Dermis microvascular lymphatic vessel endothelial cell (primary cell): ENCODE measurements at regions not wholly inside any gene's neighbourhood (a gene's known extent, or its start where the extent isn't known, plus 50 kb on each side); places are given as distances from the start of the nearest gene placed in this dataset.

ENCODE experiments used
- DNase-seq, 2 donors: peaks; one replicate each; pipeline versions ENCODE4 v3.0.0 to v3.0.0-alpha.2; 2010; ENCODE audit warnings: low read depth in 2 of 2

DNA sequence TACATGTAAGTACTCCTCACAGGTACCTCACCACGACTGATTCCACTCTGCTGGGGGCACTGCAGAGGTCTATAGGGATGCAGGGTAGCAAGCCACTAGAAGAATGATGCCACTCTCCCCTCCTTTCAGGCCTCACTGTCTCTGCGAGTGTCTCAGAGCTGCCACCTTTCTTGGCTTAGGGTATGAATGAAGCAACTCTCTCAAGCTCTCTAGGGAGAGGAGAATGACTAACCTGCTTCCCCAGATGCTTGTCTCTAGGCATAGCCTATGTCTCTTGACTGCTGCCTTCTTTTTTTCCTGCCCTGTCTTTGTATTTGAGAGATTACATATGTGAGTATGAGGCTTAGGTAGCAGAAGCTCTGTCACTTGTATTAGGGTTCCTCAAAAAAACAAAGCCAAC, 566.5 kb upstream of the ATP2B1 start:
- DNase-seq = no peak

DNA sequence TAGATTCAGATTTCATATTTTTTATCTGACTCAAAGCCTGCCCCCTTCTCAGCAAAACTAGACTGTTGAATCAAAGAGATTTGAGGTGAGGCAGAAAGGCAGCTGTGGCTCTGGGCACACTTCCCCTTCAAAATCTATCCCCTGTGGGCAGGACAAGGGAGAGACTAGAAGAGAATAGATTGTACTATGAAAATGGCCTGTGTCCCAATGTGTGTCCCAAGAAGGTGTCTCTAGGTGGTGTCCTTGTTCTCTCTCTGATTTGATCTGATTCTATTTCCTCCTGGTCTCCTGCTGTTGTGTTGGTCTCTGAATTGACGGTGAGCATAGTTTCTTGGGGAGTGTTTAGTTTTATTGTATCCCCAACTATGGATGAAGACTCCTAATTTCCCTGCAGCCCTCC, 565.8 kb upstream of the ATP2B1 start:
- DNase-seq = peak in 1 of 2 donors; percentile 12

DNA sequence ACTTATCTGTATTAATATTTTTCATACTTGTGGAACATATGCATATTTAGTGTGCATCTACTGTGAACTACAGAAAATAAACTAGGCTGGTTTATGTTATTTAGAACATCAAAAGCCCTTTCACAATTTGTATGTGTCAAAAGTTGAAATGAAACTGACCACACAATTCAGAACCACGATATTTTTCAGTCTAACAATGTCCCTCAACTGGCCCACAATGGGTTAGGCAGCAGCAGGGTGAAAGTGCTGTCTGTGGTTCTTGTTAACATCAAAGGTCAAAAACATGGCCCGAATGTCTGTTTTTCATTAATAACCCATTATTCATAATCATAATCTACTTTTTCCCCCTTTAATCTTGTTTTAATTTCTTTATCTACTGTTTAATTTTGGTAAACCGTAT, 559.9 kb upstream of the ATP2B1 start:
- no peak for DNase-seq

DNA sequence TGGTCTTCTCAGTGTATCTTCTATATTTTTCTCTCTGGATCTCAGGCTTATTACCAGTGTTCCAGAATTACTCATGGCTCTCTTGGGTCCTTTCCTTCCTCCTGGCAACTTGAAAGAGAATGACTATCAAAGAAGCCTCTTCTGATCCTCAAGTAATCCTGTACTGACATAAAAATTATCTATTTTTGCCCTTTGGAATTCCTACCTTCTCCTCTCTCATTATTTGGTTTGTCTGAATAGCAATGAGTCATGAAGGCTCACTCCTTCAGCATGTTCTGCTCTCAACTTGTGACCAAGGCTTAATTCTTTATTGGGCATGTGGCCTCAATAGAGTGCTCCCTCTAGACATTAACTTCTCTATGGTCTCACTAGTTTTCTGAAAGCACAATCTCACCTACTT, 553.6 kb upstream of the ATP2B1 start:
- no peak for DNase-seq

DNA sequence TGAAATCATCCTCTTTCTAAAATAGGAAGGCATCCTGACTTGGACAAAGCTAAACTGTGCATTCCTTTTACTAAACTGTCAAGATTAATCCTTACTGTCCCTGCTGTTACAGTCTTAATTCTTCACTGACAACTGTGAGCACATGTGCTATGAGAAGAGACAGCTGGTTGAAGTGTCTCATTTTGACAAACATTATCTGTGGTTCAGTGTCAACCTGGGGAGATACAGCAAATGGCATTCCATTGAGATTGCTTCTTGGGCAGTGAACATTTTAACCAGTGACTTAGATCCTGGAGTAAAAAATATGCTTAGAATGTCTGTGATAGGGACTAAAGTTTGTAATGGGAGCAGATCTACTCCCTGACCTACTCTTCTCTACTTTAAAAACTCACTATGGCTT, 552.6 kb upstream of the ATP2B1 start:
- DNase-seq = no peak

DNA sequence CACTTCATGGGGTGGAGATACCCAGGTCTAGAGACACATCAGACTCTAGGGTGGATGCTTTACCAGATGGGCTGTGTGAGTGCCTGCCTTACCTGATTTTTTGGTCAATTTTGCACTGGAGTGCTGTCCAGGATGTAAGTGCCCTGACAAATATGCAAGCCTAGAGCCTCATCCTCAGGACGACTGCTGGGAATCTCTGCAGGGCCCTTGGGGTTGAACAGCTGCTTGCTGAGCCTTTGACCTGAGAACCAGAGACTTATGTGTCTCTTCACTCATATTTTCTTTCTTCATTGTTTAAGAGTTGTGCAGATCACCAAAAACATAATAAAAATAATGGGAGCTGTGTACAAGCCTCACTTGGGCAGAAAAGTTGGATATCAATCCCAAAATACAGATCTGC, 551.5 kb upstream of the ATP2B1 start:
- DNase-seq = no peak

DNA sequence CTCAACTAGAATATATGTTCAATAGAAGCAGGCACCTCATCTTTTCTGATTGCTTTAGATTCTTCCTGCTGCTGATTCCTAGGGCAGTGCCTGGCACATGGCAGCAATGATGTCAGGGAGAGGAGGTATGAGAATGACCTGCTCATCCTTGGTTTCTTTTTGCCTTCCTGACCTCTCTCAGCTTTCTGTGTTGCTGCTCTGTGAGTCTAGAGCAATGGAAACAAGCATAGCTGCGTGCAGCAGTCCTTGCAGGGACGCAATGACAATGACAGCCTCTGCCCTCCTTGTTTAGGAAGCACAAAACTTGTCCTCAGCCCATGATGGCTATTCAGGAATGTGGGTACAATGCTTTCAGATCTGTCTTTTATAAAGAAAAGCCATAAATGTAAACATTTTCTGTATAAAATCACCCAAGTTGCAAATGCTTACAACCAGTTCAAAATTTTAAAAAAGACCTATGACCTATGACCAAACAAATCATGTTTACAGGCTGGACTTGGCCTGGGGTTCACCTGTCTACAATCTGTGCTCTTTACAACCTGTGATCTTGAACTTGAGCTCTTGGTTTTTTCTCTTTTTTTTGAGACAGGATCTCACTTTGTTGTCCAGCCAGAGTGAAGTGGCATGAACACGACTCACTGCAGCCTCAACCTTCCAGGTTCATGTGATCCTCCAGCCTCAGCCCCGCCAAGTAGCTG, 549.4 kb upstream of the ATP2B1 start:
- no peak for DNase-seq

DNA sequence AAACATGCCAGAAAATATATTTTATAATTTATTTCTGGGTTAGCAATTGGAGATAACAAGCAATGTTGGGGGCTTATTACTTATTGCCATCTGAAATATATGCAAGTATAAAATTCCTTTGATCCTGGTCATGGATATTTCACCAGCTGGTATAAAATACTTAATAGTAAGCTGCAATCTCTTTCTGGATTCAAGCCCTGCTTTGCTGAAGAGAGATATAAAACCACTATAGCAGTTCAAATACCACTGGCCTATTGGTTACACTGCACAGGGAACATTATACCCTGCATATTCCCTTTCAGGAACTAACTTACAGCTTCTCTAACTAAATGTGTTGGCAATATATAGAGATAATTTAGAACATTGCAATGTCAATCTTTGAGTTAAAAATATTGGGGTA, 546.2 kb upstream of the ATP2B1 start:
- no peak for DNase-seq

DNA sequence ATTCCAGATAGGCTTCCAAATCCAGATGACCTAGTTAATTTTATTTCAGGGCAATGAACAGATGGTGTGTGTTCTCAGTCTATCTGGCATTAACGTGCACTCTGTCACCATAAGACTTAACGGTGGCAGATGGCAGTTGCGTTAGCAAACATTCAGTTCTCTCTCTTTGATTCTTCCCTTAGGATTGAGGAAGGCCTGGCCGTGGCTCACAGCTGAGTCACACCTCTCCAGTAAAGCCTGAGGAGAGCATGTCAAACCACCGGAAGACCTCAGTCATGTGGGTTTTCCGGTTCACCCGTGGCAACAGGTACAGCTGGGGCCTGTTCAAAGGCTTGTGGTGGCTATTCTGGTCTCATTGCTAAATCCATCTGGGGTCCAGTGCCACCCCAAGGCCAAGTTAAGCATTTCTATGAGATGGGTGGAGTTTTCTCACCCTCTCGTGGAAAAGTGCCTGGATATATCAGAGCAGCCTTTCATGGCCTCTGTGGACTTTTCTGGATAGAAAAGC, 545.1 kb upstream of the ATP2B1 start:
- DNase-seq = peak; percentile 51 to 99

DNA sequence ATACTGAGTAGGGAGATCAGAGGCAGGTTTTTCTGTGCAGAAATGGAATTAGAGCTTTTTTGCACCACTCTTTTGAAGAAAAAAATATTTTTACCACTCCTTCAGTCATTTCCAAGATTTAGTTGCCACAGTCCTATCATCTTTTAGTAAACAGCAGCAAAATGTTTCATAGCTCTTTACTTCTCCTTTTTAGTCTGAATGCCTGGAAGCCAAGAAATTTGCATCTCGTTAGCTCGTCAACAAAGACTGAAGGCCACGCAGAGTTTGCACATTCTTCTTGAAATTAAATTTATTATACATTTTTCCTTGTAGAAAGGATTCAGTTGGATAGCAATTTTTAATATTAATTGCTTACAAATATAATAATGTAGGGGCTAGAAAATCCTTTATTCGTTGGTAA, 544.5 kb upstream of the ATP2B1 start:
- no peak for DNase-seq

DNA sequence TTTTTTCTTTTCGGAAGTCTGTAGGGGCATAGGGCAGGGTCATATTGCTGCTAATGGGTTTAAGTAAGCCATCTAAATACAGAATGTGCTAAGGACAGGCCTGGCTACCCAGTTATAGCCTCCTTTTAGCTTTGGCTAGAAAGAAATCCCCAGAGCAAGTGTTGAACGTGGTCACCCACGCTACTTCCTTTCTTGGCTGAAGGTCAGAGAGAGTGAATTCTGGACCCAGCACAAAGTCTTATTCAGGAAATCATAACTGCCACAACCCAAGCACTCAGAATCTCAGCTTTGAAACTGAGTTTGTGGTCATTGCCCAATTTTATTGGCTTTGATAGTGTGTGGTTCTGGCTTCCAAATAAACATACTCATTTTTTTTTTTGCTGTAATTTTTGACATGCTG, 542.1 kb upstream of the ATP2B1 start:
- peak in 1 of 2 donors; percentile 60 for DNase-seq

DNA sequence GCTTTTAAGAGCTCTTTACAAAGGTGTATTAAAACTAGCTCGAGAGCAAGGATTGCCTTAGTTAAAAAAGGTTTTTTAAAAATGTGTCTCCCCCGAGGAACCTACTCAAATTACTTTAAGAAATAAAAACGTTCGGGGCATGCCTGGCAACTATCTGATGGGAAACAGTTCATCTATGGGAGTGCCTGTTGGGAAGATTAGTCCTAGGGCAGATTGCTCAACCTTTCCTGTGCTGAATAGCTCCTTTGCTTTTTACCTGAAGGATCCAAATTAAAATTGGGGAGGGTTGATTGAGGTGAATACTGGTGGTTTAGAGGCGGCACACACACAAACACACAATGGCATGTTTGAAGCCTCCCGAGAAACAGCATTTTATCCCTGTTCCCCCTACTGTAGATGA, 541.4 kb upstream of the ATP2B1 start:
- no peak for DNase-seq

DNA sequence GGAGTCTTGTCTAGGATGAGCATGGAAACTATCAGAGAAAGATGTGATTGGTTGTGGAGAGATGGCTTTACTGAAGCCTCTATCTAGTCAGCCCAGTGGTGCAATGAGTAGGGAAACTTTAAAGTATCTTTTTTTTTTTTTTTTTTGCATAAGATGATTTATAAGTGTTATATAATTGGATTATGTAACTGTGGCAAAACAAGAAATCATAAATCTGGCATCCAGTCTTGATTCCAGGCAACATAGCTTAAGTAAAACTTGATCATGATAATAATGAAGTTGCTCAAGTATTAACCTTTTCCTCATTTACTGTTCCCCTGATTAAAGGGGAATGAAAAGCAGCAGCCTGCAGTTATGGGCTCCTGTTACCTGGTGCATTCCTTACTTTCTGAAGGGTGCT, 538.0 kb upstream of the ATP2B1 start:
- DNase-seq = no peak

DNA sequence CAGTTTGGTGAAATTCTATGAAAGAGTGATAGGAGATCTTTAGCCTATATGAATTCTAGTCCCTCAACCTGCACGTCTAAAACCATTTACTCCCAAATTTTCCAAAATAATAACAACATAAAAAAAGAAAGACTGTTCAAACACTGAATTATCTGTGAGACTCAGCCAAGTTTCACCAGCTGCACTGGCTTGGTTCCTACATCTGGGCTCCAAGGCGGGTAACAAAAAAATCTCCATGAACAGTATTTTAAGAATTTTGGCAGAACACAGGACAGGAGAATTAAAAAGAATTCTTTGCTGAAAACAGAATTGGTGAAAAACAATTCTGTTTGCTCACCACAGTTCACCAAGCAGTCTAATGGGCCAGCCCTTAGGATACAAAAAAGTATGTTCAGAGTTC, 536.8 kb upstream of the ATP2B1 start:
- DNase-seq = no peak

DNA sequence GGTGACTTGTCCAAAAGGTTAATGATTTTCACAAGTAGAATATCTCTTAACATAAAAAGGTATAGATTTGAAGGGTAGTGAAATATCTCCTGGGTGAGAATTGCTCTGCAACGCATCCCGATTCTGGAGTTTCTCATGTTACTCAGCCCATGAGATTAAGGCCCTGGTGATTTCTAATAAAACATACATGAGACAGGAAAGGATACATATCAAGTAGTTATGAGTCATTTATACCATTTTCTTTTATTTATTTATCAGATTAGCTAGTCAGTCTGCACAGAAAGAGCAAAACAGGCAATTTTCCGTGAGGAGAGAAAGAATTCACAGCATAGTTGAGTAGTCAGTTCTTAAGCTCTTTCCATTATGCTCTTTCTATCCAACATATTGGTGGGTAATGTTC, 535.6 kb upstream of the ATP2B1 start:
- DNase-seq = peak in 1 of 2 donors; percentile 58

DNA sequence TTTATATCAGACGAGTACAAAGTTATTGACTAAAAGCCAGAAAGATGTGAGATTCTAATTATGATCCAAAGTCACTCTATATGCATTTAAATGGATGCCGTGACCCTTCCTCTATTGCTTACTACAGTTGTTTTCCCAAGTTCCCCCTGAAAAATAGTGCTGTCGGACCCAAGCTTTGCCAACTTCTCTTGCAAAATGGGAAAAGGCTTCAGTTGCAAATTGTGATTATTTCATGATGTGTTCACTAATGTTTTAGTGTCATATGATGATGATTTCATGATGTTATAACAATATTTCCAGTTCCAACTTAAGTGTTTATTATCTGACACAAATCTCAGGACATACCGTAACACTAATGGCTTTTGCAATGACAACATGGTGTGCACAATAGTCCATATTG, 534.6 kb upstream of the ATP2B1 start:
- DNase-seq = no peak

DNA sequence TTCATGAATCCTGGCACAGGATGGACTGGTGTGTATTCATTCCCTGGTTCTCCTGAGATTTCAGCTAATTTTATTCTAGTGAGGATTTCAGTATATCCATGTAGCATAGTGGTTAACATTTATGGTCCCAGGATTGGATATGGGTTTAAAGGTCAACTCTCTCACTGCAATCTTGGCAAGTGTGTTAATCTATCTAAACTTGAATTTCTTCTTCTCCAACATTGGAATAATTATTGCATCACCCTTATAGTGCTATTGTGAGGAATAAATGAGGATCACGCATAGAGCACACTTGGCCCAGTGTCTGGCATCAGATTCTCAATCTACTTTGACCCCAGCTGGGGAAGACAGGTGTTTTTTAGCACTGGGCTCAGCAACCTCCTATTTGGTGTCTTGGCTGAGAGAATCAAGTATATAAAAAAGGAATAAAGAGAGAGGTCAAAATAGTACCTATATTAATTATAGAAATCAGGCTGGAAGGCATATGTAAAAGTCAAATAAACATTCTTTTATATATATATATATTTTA, 531.2 kb upstream of the ATP2B1 start:
- no peak for DNase-seq

DNA sequence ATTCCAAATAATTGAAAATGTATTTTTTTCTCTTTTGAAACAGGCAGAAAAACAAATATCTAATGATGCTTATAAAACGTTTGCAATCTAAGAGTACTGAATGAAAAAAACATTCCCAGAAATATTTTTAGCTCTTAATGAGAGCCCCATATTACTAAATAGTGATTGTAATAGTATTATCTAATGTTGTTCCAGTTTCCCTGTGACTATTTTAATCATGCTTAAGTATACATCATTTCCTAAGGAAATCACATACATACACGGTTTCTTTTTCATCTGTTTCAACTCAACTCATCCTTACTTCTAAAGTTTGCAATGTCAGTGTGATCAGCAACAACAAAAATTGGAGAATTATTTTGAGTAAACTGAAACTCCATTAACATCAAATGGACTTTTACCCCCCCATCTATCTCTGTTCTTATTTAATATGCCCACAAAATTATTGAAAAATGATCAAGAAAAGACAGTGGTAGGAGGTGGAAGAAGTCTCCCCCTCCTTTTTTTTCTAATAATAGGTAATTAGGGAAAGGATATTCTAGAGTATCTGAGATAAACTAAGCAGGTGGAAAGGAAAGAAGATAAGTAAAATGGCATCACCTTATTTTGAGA, 530.1 kb upstream of the ATP2B1 start:
- no peak for DNase-seq

DNA sequence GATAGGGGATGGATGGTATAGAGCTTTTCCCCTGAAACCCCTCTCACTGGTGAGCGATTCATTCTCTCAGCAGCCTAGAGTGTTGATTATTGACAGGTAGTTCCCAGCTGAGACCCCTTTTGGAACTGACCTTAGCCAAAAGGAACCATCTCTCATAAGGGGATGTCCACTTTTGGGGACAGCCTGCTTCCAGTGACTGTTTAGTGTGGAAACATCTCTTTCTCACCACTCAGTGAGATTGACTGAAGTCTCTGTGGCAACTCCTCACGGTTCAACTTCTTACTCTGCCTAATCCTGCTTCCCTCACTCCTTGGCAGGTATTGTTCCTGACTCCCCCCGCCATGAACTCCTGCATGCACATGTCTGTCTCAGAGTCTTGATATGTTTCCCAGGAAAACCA, 529.2 kb upstream of the ATP2B1 start:
- DNase-seq = no peak

DNA sequence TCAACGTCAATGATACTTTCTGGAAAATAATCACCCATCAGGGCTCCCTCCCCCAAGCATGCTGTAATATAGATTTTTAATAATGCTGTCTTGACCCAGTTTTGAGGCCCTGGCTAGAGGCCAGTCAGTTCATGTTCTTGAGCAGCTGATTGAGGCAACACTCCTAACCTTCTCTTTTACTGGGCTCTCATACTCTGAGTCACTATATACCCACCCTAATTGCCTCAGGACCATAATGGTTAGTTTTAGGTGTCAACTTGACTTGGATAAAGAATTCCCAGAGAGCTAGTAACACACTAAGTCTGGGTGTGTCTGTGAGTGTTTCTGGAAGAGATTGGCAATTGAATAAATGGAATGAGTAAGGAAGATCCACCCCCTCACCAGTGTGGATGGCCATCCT, 527.0 kb upstream of the ATP2B1 start:
- DNase-seq = no peak

DNA sequence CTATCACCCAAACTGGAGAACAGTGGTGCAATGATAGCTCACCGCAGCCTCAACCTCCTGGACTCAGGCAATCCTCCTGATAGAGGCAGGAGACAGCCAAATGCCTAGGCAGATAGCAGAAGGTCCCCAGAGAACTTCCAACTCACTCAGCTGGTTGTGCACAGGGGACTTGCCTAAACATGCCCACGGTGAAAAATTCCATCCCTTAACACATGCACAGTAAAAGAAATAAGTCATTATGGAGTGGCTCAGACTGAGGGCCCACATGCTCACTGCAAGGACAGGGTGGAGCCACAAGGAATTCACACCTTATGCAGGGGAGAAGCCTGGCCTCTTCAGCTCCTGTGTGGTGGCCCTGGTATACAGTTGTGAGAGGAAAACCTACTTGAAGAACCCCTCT, 525.8 kb upstream of the ATP2B1 start:
- no peak for DNase-seq

DNA sequence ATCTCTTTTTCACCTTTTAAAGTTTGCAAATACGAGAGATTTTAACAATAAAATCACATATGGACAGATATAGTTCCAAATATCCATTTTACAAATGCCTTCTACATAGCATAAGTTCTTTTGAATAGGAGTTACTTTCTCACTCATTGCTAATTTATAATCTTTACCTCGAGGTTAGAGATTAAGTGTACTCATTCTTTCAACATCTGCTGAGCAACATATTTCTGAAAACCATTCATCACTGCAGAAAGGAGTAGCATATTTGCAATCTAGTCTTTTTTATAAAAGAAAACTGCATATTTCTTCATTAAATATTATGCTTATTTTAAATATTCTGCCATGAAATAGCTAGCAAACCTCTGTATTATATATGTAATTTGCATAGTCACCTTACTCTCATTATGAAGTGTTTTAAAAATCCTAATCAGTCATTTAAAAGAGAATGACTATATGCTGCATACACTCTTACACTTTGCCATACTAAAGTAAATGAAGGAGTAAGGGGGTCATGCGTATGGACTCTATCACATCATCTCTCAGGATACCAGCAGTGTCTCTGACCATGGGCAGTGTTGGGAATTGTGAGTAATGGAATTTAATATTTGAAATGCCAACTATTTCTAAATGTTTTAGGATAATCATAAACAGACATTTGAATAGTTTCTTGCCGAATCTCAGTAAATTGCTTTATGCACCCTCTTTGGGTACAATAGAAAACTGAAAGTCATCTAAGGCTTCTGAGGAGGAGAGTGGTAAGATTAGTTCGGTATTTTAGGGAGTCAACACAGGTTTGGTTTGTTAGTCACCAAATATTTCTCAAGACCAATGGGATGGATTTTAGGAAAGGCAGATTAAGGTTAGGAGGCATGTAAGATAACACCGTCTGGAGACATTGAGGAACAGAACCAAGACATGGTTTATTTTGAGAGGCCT, 524.8 kb upstream of the ATP2B1 start:
- no peak for DNase-seq
